ENCODE measurements at regions not wholly inside any gene's neighbourhood (a gene's known extent, or its start where the extent isn't known, plus 50 kb on each side); places are given as distances from the start of the nearest gene placed in this dataset.

GRCh38 chr18:34657860-34658500 lies 52.1 kb upstream of the DTNA start:
- in situ Hi-C loops (cut with HindIII; ENCODE audit: low sequenced_read_pairs), result no loop called here
- DNase-seq (ENCODE audit: low spot score), result no peak

- peak; percentile 38 for DNase-seq (ENCODE audit: low spot score)
- in situ Hi-C loops (cut with HindIII; ENCODE audit: low sequenced_read_pairs), result no loop called here
Observed at GRCh38 chr18:34659579-34660517, 50.2 kb upstream of the DTNA start.

Data from G401 (cell line).